ENCODE measurements at regions not wholly inside any gene's neighbourhood (a gene's known extent, or its start where the extent isn't known, plus 50 kb on each side); places are given as distances from the start of the nearest gene placed in this dataset.
"Not testable (repeated sequence)": the region's sequence is repeated elsewhere in the genome, so short reads cannot be mapped to it uniquely, and the experiment has no call there.

GRCh38 chr15:20020588-20020987 is 521.0 kb downstream of the GOLGA6L6 start:
- TF ChIP-seq CTCF, MYC (IDR thresholded peaks at IDR 0.05; ENCODE audit: low read depth, low read length): not testable (repeated sequence)

All from NB4 (cell line).